ENCODE measurements at regions not wholly inside any gene's neighbourhood (a gene's known extent, or its start where the extent isn't known, plus 50 kb on each side); places are given as distances from the start of the nearest gene placed in this dataset.

DNA sequence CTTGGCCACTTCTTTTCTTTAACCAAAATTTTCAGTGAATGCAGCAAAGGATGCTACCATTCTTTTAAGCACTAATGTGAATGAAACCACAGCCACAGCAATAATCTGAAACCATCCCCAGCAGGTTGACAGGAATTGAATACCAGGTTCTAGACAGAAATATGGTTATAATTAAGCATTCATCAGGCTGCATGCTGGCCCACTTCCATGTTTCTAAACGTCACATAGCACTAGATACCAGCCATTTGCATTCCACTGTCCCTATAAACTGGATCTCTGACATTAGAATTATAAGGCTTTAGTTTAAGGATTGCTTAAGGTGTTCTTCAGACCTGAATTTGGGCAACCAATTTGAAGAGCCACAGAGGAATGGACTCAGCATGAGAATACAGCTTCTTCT lies 340.8 kb upstream of the KLF6 start:
- TF ChIP-seq GATA3 (IDR thresholded peaks at IDR 0.05; ENCODE audit: low read depth, low read length) (no peak), GATA2 (IDR thresholded peaks at IDR 0.05; ENCODE audit: low read depth, low read length) (no peak)

Data from SH-SY5Y (cell line).